Kidney epithelial cell (primary cell): ENCODE measurements at regions not wholly inside any gene's neighbourhood (a gene's known extent, or its start where the extent isn't known, plus 50 kb on each side); places are given as distances from the start of the nearest gene placed in this dataset.

ENCODE experiments used
- DNase-seq: peaks from one replicate; pipeline ENCODE4 v3.0.0-alpha.2; 2010; ENCODE audit warnings: low read depth
- H3K27me3 ChIP-seq: 2 replicates; pipeline ENCODE4 v1.6.0; 2011; ENCODE audit warnings: low read length; ENCODE audit not compliant: control insufficient read depth, insufficient read depth
- H3K36me3 ChIP-seq: 2 replicates; pipeline ENCODE4 v1.5.1; 2011; ENCODE audit warnings: low read length; ENCODE audit not compliant: control insufficient read depth, insufficient read depth
- H3K4me3 ChIP-seq: 2 replicates; pipeline ENCODE4 v1.5.1; 2011; ENCODE audit warnings: low read depth, mild to moderate bottlenecking, control low read depth, low read length
- CTCF ChIP-seq: IDR thresholded peaks from 2 replicates; pipeline ENCODE4 v1.5.1; 2011; ENCODE audit warnings: mild to moderate bottlenecking, moderate library complexity, low read length, control low read depth, inconsistent platforms; ENCODE audit not compliant: insufficient read depth, poor library complexity, severe bottlenecking

DNA sequence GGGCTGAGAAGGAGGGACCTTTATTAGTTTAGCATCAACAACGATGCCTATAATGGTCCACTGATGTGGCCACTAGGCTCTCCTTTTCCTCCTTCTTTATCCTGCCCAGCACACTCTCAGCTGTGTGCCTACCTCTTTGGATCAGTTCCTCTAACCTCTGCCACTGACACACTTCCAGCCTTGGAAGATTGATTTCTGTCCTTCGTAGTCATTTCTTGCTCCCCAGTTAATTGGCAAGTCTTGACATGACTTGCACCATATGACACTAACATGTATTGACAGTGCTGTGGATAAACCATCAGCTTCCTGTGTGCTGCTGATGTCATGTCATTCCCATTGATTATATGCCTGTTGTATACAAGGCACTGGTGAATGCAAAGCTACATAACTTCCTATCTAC lies 90.2 kb upstream of the PLEKHG7 start:
- no peak for TF ChIP-seq CTCF
- no peaks in the 10 kb centered on the region for H3K36me3 ChIP-seq
- DNase-seq = no peak
- H3K4me3 ChIP-seq = no peak overlapping the region
- no peaks in the 10 kb centered on the region for H3K27me3 ChIP-seq

DNA sequence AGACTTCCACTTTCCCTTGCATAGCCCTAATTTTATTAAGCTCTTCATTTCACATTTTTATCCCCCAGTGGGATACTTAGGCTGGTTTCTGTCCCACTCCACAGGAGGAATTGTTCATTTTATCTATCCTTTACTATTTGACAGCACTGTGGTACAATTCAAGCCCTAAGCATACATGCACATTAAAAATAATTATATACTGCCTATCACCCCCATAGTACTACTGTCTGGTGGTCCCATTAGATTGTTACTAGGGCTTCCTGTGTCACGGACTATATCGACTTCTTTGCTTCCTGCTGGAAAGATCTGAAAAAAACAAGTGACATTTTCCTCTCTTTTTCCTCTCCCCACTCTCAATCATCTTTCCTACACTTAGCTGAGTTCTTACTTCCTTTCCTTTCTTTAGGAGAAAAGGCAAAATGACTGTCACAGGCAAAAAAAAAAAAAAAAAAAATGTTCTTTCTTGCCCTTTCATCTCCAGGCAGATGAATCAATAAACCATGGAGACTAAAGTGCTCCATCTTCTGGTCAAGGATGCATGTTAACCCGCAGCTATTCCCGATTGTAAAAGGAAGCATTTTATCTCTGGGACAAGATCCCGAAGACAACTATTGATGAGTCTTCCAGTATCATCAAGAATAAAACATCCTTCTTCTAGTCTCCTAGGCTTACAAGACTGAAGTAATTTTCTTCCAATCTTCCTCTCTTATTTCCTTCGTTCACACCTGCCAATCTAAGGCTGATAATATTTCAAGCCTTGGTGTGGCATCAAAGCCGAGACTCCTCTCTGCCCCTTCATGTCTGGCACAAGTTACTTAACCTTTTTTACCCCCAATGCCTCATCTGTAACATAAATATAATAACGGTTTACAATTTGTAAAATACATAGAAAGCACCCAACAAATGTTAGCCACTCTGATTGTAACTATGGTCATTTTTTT lies 94.4 kb upstream of the PLEKHG7 start:
- Histone ChIP-seq H3K27me3 (no peaks in the 10 kb centered on the region), H3K4me3 (no peak overlapping the region), H3K36me3 (no peaks in the 10 kb centered on the region)
- no peak for DNase-seq
- peak; percentile 54 for TF ChIP-seq CTCF

DNA sequence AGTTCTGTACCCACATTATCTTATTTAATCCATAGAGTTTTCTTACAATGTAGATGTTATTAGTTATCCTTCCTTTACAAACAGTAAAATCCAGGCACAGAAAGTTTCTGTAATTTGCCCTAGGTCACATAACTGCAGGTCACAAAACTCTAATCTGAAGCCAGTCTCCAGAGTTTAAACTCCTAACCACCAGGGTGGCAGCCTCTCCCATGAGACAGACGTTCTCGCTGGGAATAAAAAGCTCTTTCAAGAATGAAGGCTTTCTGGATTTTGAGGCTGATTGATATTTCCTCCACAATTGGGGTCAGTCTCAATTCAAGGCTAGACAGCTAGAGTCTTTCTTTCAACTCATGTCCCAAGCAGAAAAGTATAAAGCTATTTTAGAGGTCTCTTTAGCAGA lies 95.8 kb upstream of the PLEKHG7 start:
- Histone ChIP-seq H3K4me3 (no peak overlapping the region), H3K36me3 (no peaks in the 10 kb centered on the region), H3K27me3 (no peaks in the 10 kb centered on the region)
- no peak for TF ChIP-seq CTCF
- no peak for DNase-seq

- no peaks in the 10 kb centered on the region for H3K27me3 ChIP-seq
- no peak for DNase-seq
Observed at GRCh38 chr12:92605621-92606170, 97.1 kb upstream of the PLEKHG7 start.

GRCh38 chr12:92604786-92605185 lies 98.0 kb upstream of the PLEKHG7 start:
- Histone ChIP-seq H3K36me3 (no peaks in the 10 kb centered on the region), H3K4me3 (no peak overlapping the region)

More at GRCh38 chr12:92605621-92606170, 97.1 kb upstream of the PLEKHG7 start:
- TF ChIP-seq CTCF = no peak
- Histone ChIP-seq H3K36me3 (no peaks in the 10 kb centered on the region), H3K4me3 (no peak overlapping the region)

More at GRCh38 chr12:92604786-92605185, 98.0 kb upstream of the PLEKHG7 start:
- H3K27me3 ChIP-seq = no peaks in the 10 kb centered on the region
- TF ChIP-seq CTCF = no peak
- no peak for DNase-seq
